NCI-H1105 (cell line): ENCODE measurements at regions not wholly inside any gene's neighbourhood (a gene's known extent, or its start where the extent isn't known, plus 50 kb on each side); places are given as distances from the start of the nearest gene placed in this dataset.
A peak's percentile ranks its signal among the peaks of the same experiment; 100 is the strongest.
"Not testable (repeated sequence)": the region's sequence is repeated elsewhere in the genome, so short reads cannot be mapped to it uniquely, and the experiment has no call there.

Source experiments
- DNase-seq: peaks from one replicate; lab custom pipeline; 2025; lab: John Stamatoyannopoulos, UW

GRCh38 chr12:5096241-5096924 lies 52.7 kb downstream of the KCNA5 start:
- no peak for DNase-seq

- DNase-seq: no peak
Measured at GRCh38 chr12:5097786-5098185, 54.1 kb downstream of the KCNA5 start.

DNA sequence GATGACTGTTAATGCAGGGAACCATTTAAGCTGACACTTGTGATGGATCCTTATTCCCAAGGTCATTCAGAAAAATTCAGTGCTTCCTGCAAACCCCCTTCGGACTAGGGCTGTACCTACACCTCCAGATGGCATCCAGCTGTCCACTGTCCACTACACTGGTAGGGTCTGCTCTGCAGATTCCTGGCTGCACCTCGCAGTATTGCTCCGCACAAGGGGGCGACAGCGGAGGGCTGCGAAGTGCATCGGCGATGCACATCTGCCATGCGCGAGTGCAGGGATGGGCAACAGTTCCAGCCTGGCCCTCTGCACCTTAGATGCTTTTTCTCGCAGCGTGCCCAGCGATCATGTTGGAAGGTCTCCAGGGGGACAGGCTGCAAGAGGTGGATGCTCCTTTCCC lies 55.5 kb downstream of the KCNA5 start:
- no peak for DNase-seq

DNA sequence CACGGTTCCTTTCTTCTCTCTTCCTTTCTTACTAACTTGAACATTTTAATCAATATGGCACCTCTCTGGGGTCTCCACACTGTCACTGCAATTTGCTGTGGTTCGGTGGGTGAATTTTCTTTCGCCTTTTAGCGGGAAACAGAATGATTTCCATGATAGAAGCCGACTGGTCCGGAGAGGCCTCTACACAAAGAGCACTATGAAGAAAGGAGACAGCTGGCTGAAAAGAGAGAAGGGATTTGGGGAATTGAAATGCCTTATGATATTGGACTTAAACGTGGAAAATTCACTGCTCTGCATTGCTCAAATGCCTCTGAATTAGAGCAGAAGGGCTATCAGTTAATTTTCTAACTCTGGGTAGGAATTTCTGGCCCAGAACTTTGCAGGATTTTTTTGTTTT lies 55.9 kb downstream of the KCNA5 start:
- no peak for DNase-seq

DNA sequence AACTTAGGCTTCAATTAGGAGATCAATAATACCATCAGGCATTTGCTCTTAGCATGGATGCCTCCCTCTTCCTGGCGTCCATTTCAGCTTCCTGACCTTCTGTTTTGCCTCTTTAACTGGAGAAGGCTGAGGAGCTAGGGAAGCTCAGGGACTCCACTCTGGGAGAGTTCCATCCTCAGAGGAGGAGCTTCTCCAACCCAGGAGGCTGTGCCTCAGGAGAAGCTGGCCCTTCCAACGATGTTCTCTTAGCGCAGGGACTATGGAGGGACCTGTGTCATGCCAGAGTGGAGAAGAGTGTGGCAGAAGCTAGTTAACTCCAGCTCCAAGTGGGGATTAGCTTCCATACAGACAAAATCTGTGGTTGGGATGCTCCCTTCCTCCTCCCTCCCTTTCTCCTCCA lies 58.0 kb downstream of the KCNA5 start:
- DNase-seq: no peak

GRCh38 chr12:5102261-5102789 lies 58.6 kb downstream of the KCNA5 start:
- DNase-seq: no peak

- no peak for DNase-seq
Measured at GRCh38 chr12:5102806-5103205, 59.1 kb downstream of the KCNA5 start.

DNA sequence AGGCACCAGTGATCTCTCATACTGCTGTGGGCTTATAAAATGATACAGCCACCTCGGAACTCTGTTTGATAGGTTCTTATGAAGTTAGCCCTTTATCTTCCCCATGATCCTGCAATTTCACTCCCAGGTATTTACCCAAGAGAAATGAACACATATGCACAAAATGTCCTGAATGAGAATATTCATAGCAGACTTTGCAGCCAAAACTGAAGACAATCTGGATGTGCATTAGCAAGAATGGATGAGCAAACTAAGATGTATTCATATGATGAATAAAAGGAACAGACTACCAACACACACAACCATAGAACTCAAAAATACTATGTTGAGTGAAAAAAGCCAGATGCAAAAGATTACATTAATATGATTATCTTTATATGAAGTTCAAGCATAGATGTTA lies 66.7 kb downstream of the KCNA5 start:
- DNase-seq: no peak

DNA sequence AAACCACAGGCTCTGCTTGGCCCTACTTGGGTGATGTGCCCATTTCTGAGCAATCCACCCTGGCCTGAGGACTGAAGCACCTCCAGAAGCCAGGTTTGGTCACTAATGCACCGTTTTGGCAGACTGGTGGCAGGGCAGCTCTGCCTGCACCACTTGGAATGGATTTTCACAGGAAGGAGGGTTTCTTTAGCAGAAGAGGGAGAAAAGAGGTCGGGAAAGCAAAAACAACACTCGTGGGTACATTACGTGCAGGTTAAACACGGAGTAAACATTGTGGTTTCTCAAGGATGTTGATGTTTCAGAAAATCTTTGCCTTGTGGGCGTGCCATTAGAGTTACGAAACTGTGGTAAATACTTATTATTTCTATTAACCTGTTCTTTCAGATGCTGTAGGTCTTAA lies 70.8 kb downstream of the KCNA5 start:
- no peak for DNase-seq

DNA sequence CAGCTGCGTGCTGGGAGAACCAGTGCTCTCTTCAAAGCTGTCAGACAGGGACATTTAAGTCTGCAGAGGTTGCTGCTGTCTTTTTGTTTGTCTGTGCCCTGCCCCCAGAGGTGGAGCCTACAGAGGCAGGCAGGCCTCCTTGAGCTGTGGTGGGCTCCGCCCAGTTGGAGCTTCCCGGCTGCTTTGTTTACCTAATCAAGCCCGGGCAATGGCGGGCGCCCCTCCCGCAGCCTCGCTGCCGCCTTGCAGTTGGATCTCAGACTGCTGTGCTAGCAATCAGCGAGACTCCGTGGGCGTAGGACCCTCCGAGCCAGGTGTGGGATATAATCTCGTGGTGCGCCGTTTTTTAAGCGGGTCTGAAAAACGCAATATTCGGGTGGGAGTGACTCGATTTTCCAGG lies 78.1 kb downstream of the KCNA5 start:
- DNase-seq: not testable (repeated sequence)

GRCh38 chr12:5122256-5122831 lies 78.7 kb downstream of the KCNA5 start:
- DNase-seq: peak; percentile 59

- no peak for DNase-seq
Measured at GRCh38 chr12:5123921-5124320, 80.2 kb downstream of the KCNA5 start.

DNA sequence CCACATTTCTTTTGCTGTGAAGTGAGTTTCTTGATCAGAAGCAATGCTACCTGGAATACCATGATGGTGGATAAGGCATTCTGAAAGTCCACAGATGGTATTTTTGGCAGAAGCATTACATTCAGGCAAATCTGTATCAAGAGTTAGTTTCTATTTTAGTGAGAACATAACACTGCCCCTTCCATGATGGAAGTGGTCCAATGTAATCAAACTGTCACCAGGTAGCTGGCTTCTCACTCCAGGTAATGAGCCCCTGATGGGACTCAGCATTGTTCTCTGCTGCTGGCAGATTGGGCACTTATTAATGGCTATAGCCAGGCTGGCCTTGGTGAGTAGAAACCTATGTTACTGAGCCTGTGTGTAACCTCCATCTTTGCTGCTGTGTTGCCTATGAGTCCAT lies 80.7 kb downstream of the KCNA5 start:
- DNase-seq: peak; percentile 7

DNA sequence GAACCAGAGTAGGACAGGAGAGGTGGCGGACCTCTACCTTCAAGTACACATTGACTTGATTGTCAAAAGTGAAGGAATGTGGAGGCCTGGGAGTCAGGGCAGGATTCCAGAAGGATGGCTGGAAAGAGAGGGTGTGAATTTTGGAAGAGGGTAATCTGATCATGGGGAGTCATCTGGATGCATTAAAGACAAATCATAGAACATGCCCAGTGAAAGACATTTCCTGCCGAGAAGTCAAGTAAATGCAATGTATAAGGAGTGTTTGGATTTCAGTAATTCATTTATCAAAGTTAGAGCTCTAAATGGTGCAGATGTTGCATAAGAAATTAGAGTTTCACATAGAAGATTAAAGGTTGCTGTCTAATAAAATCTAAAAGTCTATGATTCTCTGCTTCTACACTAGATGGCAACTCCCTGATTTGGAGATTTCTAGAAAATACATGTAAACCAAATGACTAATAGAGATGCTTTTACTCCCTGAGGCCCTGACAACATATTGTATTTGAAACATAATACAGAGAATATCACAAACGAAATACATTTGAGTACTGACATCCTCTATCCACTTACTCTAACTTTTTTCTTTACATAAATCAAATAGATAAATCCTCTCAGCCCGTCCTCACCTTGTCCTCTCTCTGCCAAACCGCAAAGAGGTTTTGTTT lies 91.3 kb downstream of the KCNA5 start:
- DNase-seq: no peak

GRCh38 chr12:5138256-5138655 lies 94.6 kb downstream of the KCNA5 start:
- DNase-seq: no peak

GRCh38 chr12:5138845-5139244 lies 95.2 kb downstream of the KCNA5 start:
- DNase-seq: no peak

DNA sequence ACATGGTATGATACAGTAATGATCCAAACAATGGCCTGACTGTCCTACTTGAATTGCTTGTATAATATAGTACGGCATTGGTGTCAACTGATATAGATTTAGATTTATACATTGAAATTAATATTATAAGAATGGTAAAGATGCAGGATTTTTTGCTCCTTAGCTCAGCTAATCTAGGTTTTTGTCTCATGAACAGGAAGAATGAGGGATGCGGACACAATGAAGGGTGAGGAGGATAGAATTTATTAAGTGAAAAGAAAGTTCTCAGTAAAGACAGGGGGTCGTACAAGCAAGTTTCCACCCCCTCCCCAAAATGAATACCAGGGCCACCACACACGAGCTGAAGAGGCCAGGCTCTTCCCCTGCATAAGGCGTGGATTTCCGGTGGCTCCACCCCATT lies 96.1 kb downstream of the KCNA5 start:
- DNase-seq: no peak

DNA sequence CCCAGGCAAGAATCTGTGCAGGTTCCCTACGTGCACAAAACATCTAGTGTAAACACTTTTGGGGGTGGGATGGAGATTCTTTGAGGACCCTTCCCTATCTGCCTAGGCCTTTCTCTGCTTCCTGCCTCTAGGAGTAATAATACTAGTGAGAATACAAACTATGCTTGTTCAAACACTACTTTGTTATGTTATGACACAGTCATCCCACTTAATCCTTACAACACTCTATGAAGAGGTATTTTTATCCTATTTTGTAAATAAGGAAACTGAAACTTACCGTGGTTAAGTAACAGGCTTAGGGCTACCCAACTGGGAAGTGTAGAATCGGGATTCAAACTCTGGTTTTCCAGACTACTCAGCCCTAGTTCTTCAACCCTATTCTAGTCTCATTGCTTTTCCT lies 96.5 kb downstream of the KCNA5 start:
- DNase-seq: no peak

DNA sequence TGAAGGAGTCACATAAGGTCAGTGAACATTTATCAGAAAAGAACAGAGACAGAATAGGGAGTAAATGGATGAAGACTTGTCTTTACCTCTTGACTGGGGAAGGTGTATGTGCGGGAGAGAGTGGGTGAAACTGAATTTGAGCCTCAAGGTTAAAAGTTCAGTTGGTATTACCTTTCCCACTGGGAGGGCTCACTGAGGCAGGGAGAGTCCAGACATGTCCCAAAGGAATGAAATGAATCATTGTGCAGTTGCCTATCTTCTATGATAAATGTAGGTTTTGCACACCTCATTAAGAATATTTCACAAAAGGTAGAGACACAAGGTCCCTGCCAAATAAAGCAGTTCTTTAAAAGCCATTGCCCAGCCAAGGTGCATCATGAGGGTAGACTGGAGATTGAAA lies 105.2 kb downstream of the KCNA5 start:
- no peak for DNase-seq

- DNase-seq: no peak
Measured at GRCh38 chr12:5154091-5154490, 110.4 kb downstream of the KCNA5 start.

DNA sequence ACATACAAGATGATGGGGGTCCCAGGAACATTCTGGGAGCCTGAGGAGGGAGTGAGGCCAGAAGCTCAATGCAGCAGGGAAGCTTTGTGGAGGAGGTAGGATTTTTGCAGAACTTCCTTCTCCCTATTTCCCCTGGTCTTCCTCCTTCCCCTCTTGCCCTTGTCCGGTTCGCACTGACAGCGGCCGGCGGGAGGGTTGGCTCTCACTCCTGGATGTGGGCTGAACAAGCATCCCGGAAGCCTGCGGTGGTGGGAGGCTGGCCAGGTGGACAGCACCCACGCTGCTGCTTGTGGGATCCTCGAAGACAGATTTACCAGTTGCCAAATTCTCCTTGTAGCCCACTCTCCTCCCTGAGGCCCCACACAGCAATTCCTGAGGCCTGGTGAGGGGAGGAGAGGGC lies 112.2 kb downstream of the KCNA5 start:
- no peak for DNase-seq

DNA sequence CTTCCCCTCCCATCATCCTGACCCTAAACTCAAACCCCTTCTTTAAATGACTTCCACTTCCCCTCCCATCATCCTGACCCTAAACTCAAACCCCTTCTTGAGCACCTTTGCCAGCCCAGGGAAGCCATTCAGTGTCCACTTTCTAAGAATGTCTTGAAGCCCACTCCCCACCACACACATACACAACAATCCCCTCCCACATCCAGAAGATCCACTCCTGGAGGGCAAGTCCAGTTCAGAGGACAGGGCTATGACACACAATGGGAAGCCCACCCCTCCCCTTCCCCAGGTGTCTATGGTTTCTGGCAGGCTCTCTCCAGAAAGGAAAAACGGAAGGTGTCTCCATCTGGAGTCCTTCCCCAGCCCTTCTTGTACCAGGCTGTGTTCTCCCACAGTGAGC lies 117.1 kb downstream of the KCNA5 start:
- no peak for DNase-seq

DNA sequence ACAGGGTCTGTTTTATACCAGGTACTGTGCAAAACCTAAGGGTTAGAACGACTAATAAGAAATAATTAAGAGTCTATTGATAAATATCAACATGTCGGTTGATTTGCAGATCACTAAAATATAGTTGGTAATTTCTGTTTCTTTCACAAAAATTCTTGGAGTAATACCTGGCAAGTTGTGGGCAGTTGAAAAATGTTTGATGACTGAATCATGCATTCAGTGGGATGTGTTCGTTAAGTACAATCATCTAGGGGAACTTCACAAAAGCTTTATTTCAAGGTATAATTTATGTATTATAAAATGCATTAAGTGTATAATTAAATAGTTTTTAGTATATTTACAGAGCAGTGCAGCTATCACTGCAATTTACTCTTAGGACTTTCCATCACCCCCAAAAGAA lies 120.0 kb downstream of the KCNA5 start:
- DNase-seq: no peak
